Ishikawa (cell line): ENCODE measurements at regions not wholly inside any gene's neighbourhood (a gene's known extent, or its start where the extent isn't known, plus 50 kb on each side); places are given as distances from the start of the nearest gene placed in this dataset.

ENCODE experiments used
- CEBPB ChIP-seq: IDR thresholded peaks from 2 replicates; pipeline ENCODE4 v1.6.1; 2012
- CREB1 ChIP-seq: IDR thresholded peaks from 2 replicates; pipeline ENCODE4 v1.6.1; 2012; ENCODE audit warnings: low read depth
- EGR1 ChIP-seq: IDR thresholded peaks from 2 replicates; pipeline ENCODE4 v1.6.1; 2012
- EP300 ChIP-seq: IDR thresholded peaks from 2 replicates; pipeline ENCODE4 v1.6.1; 2012; ENCODE audit warnings: borderline replicate concordance
- MAX ChIP-seq: IDR thresholded peaks from 2 replicates; pipeline ENCODE4 v1.6.1; 2012
- NFIC ChIP-seq: IDR thresholded peaks from 2 replicates; pipeline ENCODE4 v1.6.1; 2012
- REST ChIP-seq: IDR thresholded peaks from 2 replicates; pipeline ENCODE4 v1.6.1; 2012; ENCODE audit warnings: low read depth, mild to moderate bottlenecking
- TAF1 ChIP-seq: IDR thresholded peaks from 2 replicates; pipeline ENCODE4 v1.6.1; 2012; ENCODE audit warnings: low read depth, mild to moderate bottlenecking
- USF1 ChIP-seq: IDR thresholded peaks from 2 replicates; pipeline ENCODE4 v1.6.1; 2012
- YY1 ChIP-seq: IDR thresholded peaks from 2 replicates; pipeline ENCODE4 v1.6.1; 2012; ENCODE audit warnings: low read depth

- TF ChIP-seq MAX (no peak), TAF1 (no peak), REST (no peak), NFIC (no peak), USF1 (no peak), EGR1 (no peak), EP300 (no peak), CEBPB (no peak), YY1 (no peak), CREB1 (no peak)
Observed at GRCh38 chr2:236503100-236503499, 66.5 kb upstream of the ACKR3 start.
